ENCODE measurements at regions not wholly inside any gene's neighbourhood (a gene's known extent, or its start where the extent isn't known, plus 50 kb on each side); places are given as distances from the start of the nearest gene placed in this dataset.

- Histone ChIP-seq H3K27me3 (ENCODE audit: insufficient read depth in 3 of 3, low read length in 2 of 3) (no peaks in the 10 kb centered on the region), H3K4me1 (no peaks in the 10 kb centered on the region), H3K36me3 (ENCODE audit: insufficient read depth in 1 of 2, low read depth in 1 of 2) (no peaks in the 10 kb centered on the region), H3K4me3 (no peak overlapping the region), H3K27ac (no peak overlapping the region), H3K9me3 (no peaks in the 10 kb centered on the region)
- 76 to 89% (median 87%) methylated on average over 1 of the region's 1 CpG for WGBS, 3 donors
- DNase-seq (no peak), ATAC-seq (no peak)
- intact Hi-C loops (cut with DNase I) = no loop called here
- TF ChIP-seq CTCF (IDR thresholded peaks at IDR 0.05) = no peak
Measured at GRCh38 chr6:82588859-82589412, 225.3 kb downstream of the TPBG start.

DNA sequence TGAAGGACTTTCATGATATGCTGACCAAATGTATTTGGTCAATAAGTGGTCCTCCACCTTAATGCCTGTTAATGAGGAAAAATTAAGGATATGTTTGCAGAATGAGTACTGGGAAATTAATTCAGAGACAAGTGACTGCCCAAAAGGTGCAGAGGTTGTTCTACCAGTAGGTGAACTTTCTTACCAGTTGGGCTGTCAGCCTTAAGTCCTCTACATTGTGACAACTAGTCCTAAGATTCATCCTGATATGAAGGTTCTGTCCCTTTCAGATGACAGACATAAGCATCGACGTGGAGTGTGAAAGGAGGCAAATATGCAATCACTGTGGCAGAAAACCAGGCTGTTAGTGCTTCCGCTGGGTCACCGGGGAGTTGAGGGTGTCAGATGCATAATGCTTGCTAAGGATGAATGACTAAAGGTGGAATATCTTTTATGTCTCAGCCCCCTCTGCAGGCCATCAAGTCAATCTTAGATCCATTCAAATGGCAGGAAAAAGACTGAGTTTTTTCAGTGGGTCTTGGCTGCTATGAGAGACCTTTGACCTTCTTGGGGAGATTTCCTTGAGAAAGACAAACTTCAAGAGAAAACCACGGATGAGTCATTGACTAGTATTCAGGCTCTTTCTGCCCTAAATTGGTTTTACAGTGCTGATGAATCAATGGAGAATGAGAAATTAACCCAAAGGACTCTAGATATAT lies 226.0 kb downstream of the TPBG start:
- no peak for TF ChIP-seq CTCF (IDR thresholded peaks at IDR 0.05)
- WGBS, 3 donors = 43 to 50% (median 43%) methylated on average over 5 of the region's 5 CpGs
- Histone ChIP-seq H3K36me3 (ENCODE audit: insufficient read depth in 1 of 2, low read depth in 1 of 2) (no peaks in the 10 kb centered on the region), H3K9me3 (no peaks in the 10 kb centered on the region), H3K4me3 (no peak overlapping the region), H3K27me3 (ENCODE audit: insufficient read depth in 3 of 3, low read length in 2 of 3) (no peaks in the 10 kb centered on the region), H3K4me1 (no peaks in the 10 kb centered on the region), H3K27ac (no peak overlapping the region)
- DNase-seq = no peak
- ATAC-seq = no peak
- intact Hi-C loops (cut with DNase I) = no loop called here

GRCh38 chr6:82597201-82597600 lies 233.6 kb downstream of the TPBG start:
- intact Hi-C loops (cut with DNase I) = no loop called here
- Histone ChIP-seq H3K4me1 (no peaks in the 10 kb centered on the region), H3K27ac (no peak overlapping the region), H3K4me3 (no peak overlapping the region), H3K36me3 (ENCODE audit: insufficient read depth in 1 of 2, low read depth in 1 of 2) (no peaks in the 10 kb centered on the region), H3K9me3 (no peaks in the 10 kb centered on the region), H3K27me3 (ENCODE audit: insufficient read depth in 3 of 3, low read length in 2 of 3) (no peaks in the 10 kb centered on the region)
- no peak for DNase-seq
- ATAC-seq = no peak
- TF ChIP-seq CTCF (IDR thresholded peaks at IDR 0.05) = no peak

DNA sequence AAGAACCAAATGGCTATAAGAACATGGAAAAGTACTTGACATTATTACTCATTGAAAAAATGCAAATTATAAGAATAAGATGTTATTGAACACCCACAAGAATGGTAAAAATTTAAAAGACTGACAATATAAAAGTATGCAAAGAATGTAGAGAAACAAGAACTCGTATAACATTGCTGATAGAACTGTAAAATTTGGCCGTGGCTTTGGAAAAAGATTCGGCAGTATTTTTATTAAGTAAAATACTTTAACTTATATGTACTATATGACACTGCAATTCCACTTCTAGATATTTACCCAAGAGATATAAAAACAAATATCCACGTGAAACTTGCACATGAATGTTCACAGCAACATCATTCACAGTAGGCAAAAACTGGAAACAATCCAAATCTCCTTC lies 239.2 kb downstream of the TPBG start:
- ATAC-seq (no peak), DNase-seq (no peak)
- intact Hi-C loops (cut with DNase I) = no loop called here
- 78 to 81% (median 79%) methylated on average over 4 of the region's 4 CpGs for WGBS, 3 donors
- H3K27me3 ChIP-seq (ENCODE audit: insufficient read depth in 3 of 3, low read length in 2 of 3) = no peaks in the 10 kb centered on the region
- H3K9me3 ChIP-seq = no peaks in the 10 kb centered on the region
- no peak overlapping the region for H3K27ac ChIP-seq
- H3K36me3 ChIP-seq (ENCODE audit: insufficient read depth in 1 of 2, low read depth in 1 of 2) = no peaks in the 10 kb centered on the region
- no peak for TF ChIP-seq CTCF (IDR thresholded peaks at IDR 0.05)
- no peaks in the 10 kb centered on the region for H3K4me1 ChIP-seq
- H3K4me3 ChIP-seq = no peak overlapping the region

DNA sequence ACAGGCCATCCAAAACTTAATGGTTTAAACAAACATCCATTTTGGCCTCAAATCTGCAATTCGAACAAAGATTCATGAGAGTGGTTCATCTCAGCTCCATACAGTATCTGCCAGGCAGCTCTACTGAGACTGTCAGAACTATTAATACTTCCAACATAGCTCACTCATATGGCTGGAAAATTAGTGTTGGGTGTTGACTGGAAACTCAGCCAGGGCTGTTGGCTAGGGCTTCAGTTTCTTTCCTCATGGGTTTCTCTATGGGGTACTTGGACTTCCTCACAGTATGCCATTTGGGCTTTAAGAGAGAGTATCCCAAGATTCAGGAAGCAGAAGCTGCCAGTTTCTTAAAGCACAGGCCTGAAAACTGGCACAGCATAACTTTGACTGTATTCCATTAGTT lies 240.3 kb downstream of the TPBG start:
- Histone ChIP-seq H3K4me1 (no peaks in the 10 kb centered on the region), H3K27ac (no peak overlapping the region), H3K4me3 (no peak overlapping the region), H3K36me3 (ENCODE audit: insufficient read depth in 1 of 2, low read depth in 1 of 2) (no peaks in the 10 kb centered on the region), H3K9me3 (no peaks in the 10 kb centered on the region), H3K27me3 (ENCODE audit: insufficient read depth in 3 of 3, low read length in 2 of 3) (no peaks in the 10 kb centered on the region)
- intact Hi-C loops (cut with DNase I) = no loop called here
- DNase-seq = no peak
- no peak for ATAC-seq
- no peak for TF ChIP-seq CTCF (IDR thresholded peaks at IDR 0.05)
- 76 to 87% (median 81%) methylated on average over 1 of the region's 1 CpG for WGBS, 3 donors

All from psoas muscle (tissue), 7 donors.